ENCODE measurements at regions not wholly inside any gene's neighbourhood (a gene's known extent, or its start where the extent isn't known, plus 50 kb on each side); places are given as distances from the start of the nearest gene placed in this dataset.
A peak's percentile ranks its signal among the peaks of the same experiment; 100 is the strongest.
"Not testable (repeated sequence)": the region's sequence is repeated elsewhere in the genome, so short reads cannot be mapped to it uniquely, and the experiment has no call there.

DNA sequence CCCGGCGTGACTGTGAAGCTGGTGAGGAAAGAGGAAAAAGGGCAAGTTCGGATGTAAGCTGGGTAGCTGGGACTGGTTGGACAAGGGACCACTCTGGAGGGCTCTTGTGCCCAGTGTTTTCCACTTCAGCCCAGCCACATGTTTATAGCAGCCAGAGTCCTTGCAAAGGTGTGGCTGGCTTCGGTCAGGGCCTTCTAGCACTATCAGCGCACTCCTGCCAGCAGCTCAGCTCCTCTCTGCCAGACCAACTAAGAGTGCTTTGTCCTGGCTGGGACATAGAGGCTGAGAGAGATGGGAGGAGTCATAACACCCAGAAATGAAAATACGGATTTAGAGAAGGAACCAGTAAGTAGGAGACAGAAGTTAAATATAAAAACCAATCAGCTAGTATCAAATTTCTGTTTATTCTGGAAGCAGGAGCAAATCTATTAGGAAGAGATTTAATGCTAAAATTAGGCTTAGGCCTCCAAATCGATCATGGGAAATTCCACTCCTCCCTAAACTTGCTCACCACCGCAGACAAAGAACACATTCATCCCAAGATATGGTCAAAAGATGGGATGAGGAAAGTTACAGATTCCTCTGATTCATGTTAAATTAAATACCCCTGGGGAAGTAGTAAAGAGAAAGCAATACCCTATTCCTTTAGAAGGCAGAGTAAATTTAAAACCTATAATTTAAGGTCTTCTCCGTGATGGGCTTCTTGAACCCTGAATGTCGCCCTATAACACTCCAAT, 135.0 kb downstream of the RALA start:
- no peak overlapping the region for H3K4me3 ChIP-seq (ENCODE audit: low read depth, low read length)
- TF ChIP-seq, protein P1, sequence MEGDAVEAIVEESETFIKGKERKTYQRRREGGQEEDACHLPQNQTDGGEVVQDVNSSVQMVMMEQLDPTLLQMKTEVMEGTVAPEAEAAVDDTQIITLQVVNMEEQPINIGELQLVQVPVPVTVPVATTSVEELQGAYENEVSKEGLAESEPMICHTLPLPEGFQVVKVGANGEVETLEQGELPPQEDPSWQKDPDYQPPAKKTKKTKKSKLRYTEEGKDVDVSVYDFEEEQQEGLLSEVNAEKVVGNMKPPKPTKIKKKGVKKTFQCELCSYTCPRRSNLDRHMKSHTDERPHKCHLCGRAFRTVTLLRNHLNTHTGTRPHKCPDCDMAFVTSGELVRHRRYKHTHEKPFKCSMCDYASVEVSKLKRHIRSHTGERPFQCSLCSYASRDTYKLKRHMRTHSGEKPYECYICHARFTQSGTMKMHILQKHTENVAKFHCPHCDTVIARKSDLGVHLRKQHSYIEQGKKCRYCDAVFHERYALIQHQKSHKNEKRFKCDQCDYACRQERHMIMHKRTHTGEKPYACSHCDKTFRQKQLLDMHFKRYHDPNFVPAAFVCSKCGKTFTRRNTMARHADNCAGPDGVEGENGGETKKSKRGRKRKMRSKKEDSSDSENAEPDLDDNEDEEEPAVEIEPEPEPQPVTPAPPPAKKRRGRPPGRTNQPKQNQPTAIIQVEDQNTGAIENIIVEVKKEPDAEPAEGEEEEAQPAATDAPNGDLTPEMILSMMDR (conservative IDR thresholded peaks at IDR 0.05; ENCODE audit: low read depth, low read length): no peak
- DNase-seq (ENCODE audit: low read depth): no peak

DNA sequence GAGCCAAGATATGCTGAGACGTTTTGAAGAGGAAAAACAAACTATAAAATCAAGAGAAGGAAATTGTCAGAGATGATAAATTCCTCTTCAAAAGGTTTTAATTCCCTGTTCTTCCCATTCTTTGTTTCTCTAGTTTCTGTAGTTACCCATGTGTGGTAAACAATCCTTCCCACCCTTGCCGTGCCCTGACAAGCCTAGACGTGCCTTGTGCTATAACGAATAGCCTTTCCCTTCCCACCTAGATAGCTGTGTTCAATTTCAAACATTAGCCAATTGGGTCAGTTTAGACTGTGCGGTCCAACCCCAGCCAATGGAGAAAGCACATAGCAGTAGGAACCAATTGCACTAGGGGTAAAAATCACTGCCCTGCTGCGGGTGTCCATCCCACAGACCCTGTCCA, 138.1 kb downstream of the RALA start:
- no peak for DNase-seq (ENCODE audit: low read depth)
- no peak overlapping the region for H3K4me3 ChIP-seq (ENCODE audit: low read depth, low read length)
- TF ChIP-seq, protein P1 (conservative IDR thresholded peaks at IDR 0.05; ENCODE audit: low read depth, low read length): no peak

DNA sequence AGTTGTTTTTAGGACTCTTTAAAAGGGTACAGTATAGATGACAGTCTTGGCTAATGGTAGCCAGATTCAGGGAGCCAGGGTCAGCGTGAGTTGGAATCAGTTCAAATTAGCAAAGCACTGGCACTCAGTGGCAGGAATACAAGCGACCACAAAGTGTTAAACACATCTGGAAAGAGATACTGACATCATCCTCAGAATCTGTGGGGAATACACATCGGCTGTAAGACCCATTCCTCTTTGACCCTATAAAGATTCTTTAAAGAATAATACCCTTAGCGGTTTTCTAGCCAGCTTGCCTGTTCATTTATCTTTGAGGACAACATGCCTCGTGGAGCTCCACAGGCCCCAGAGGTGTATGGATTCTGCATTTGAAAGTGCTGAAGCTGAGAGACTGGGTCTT, 139.1 kb downstream of the RALA start:
- not testable (repeated sequence) for DNase-seq (ENCODE audit: low read depth); H3K4me3 ChIP-seq (ENCODE audit: low read depth, low read length)

DNA sequence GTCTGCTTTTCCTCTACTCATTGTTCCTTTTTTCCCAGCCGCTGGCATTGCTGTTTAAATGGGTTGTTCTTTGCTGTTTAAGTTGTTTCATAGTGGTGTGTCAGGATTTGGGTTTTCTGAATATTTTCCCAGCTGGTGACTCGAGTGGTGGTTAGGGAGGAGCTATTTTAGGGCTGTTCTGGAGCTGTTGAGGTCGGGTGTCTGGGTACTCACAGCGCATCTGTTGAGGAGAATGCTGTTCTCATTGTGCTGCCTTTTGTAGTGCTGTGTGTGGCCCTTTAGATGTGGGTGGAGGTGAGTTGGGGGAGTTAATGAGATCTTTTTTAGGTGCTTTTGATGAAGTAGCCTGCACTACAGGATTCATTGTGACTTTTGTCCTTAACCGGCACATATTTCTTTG, 139.5 kb downstream of the RALA start:
- DNase-seq (ENCODE audit: low read depth); H3K4me3 ChIP-seq (ENCODE audit: low read depth, low read length): not testable (repeated sequence)

DNA sequence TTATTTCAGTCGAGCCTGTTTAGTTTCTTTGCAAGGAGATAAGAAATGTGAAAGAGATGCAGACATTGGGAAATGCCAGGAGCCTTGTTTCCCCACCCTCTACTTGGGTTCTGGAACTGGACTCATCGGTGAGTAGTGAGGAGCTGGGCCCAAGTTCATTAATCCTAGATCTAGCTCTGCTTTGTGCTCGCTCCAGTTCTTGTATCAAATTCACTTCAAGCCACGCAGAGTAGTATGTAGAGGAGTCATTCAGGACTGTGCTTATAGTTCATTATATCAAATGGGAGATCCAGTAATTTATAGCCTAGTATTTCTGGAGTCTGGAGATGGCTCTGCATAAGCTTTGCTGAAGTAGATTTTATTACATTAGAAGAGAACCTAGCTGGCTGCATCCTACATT, 142.5 kb downstream of the RALA start:
- DNase-seq (ENCODE audit: low read depth); H3K4me3 ChIP-seq (ENCODE audit: low read depth, low read length): not testable (repeated sequence)

DNA sequence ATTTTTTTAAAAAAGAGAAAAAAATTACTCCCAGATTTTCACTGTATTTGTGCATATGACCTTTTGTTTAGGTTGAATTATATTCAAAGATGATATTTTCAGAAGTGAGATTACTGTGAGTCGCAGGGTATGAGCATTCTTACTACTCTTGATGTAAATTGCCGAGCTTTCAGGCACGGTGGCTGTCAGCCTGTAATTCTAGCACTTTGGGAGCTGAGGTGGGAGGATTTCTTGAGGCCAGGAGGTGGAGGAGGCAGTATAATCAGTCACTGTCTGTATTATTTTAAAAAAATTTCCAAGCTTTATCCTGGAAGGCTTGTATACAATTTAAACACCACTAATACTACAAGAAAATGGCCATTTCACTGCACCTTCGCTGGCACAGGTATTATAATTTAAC, 145.1 kb downstream of the RALA start:
- not testable (repeated sequence) for DNase-seq (ENCODE audit: low read depth); H3K4me3 ChIP-seq (ENCODE audit: low read depth, low read length)

DNA sequence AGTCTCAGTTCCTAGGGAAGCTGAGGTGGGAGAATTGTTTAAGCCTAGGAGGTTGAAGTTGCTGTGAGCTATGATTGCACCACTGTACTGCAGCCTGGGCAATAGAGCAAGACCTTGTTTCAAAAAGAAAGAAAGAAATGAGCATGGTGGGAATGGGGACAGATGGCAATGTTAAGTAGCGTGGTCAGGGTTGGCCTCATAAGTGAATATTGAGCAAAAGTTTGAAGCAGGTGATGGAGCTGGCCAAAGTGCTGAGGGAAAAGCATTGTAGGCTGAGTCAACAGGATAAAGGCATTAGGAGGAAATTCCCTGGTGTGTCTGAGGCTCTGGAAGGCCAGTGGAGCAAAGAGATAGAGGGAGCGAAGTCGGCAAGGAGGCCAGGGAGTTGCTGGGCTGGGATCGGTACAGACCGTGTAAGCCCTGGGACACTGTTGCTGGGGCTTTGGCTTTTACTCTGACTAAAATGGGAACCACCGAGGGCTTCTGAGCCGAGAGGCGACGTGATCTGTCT, 151.0 kb downstream of the RALA start:
- not testable (repeated sequence) for DNase-seq (ENCODE audit: low read depth); H3K4me3 ChIP-seq (ENCODE audit: low read depth, low read length)

DNA sequence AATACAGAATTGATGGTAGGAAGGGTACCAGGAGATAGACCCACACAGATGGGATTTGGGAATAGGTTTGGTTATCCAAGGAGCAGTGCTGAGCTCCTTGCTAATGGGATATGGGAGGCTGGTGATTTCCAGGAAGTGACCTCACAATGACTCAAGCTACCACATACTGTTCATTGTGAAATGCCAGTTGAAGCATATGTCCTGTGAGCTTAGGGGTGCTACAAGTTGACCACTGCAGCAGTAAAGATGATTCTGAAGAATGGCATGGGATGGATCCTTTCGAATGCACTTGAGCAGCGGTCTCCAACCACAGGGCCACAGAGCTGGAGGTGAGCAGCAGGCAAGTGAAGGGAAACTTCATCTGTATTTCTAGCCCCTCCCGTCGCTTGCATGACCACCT, 158.2 kb downstream of the RALA start:
- peak; percentile 20 for DNase-seq (ENCODE audit: low read depth)
- not testable (repeated sequence) for H3K4me3 ChIP-seq (ENCODE audit: low read depth, low read length)

DNA sequence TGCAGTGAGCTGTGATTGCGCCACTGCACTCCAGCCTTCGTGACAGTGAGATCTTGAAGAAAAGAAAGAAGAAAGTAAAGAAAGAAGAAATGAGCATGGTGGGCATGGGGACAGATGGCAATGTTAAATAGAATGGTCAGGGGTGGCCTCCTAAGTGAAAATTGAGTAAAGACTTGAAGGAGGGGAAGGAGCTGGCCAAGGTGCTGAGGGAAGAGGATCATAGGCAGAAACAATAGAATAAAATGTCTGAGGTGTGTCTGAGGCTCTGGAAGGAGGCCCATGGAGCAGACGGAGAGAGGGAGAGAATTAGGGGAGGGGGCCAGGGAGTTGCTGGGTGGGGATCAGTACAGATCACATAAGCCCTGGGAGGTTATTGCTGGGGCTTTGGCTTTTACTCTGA, 163.1 kb downstream of the RALA start:
- H3K4me3 ChIP-seq (ENCODE audit: low read depth, low read length); DNase-seq (ENCODE audit: low read depth): not testable (repeated sequence)

DNA sequence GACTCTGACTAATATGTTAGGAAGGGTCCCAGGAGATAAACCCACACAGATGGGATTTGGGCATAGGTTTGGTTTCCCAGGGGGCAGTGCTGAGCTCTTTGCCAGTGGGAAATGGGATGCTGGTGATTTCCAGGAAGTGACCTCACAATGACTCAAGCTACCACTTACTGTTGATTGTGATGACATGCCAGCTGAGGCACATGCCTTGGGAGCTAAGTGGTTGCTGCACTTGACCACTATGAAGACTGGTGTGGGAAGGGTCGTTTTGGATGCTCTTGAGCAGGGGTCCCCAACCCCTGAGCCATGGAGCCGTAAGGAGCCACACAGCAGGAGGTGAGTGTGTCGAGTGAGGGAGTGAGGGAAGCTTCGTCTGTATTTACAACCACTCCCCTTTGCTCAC, 159.0 kb upstream of the CDK13 start:
- not testable (repeated sequence) for DNase-seq (ENCODE audit: low read depth); H3K4me3 ChIP-seq (ENCODE audit: low read depth, low read length)

DNA sequence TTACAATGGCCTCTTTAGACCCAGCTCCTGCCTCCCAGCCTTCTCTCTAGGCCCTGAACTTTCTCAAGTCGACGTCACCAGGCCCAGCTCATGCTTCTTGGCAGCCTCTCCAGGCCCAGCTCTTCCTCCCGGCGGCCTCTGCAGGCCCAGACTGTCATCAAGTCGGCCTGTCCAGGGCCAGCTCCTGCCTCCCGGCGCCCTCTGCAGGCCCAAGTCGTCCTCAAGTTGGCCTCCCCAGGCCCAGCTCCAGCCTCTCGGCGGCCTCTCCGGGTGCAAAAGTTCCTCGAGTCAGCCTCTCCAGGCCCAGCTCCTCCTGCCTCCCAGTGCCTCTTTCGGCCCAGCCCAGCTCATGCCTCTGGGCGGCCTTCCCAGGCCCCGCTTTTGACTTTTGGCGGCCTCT, 158.1 kb upstream of the CDK13 start:
- H3K4me3 ChIP-seq (ENCODE audit: low read depth, low read length); DNase-seq (ENCODE audit: low read depth): not testable (repeated sequence)

DNA sequence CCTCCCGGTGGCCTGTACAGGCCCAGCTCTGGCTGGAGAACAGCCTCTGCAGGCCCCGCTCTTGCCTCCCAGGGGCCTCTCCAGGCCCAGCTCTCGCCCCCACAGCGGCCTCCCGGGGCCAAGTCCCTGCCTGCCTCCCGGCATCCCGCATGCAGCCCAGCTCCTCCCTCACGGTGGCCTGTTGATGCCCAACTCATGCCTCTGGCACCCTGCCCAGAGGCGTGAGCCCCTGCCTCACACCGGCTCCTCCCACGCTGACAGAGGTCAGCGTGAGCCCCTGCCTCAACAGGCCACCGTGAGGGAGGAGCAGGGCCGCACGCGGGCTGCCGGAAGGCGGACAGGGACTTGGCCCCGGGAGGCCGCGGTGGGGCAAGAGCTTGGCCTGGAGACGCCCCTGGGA, 157.0 kb upstream of the CDK13 start:
- not testable (repeated sequence) for DNase-seq (ENCODE audit: low read depth); H3K4me3 ChIP-seq (ENCODE audit: low read depth, low read length)

DNA sequence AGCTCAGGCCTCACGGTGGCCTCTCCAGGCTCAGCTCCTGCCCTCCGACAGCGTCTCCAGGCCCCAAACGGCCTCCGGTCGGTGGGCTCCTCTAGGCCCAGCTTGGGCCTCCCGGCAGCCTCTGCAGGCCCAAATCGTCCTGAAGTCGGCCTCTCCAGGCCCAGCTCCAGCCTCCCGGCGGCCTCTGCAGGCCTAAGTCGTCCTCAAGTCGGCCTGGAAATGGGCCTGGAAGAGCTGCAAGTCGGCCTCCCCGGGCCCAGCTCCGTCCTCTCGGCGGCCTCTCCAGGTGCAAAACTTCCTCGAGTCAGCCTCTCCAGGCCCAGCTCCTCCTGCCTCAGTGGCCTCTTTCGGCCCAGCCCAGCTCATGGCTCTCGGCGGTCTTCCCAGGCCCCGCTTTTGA, 156.2 kb upstream of the CDK13 start:
- not testable (repeated sequence) for DNase-seq (ENCODE audit: low read depth); H3K4me3 ChIP-seq (ENCODE audit: low read depth, low read length)

DNA sequence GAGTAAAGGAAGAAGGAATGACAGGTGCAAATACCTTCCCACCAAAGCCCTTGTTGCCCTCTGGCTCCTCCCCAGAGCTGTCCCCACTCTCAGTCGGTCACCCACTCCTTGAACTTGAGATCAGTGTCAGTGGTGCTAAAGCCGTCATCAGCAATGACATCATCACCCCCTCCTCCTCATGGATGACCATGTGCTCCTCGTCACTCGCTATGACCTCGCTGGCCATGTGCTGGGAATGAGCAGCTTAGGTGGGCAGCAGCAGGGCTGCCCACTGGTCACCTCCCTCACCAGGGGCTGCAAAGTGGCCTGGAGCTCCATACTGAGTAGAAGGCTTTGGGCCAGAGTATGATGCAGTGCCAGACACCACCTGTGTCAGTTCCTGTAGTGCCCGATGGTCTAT, 153.1 kb upstream of the CDK13 start:
- H3K4me3 ChIP-seq (ENCODE audit: low read depth, low read length); DNase-seq (ENCODE audit: low read depth): not testable (repeated sequence)

DNA sequence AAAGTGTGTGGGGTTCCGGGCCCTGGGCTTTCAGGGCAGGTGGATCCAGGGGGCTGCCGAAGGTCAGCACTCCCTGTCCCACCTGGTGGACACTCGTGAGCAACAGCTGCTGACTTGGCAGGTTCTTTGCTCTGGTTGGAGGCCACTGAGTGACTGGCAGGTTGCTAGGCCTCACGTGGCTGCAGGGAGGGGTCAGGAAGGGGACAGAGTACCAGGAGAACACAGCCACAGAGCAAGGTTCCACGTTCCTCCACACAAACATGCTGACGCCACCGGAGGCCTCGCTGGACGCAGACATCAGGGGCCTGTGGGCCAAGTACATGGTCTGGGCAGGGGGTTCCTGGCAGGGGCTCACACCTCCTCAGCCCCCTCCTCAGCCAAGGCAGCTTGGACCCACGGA, 152.0 kb upstream of the CDK13 start:
- DNase-seq (ENCODE audit: low read depth); H3K4me3 ChIP-seq (ENCODE audit: low read depth, low read length): not testable (repeated sequence)

Measured in epithelial cell of proximal tubule (primary cell).